ENCODE measurements at regions not wholly inside any gene's neighbourhood (a gene's known extent, or its start where the extent isn't known, plus 50 kb on each side); places are given as distances from the start of the nearest gene placed in this dataset.

- no peak for DNase-seq (ENCODE audit: low read depth in 2 of 2)
Measured at GRCh38 chr3:6091262-6091661, 769.7 kb upstream of the GRM7 start.

GRCh38 chr3:6095006-6095405, 765.9 kb upstream of the GRM7 start:
- no peak for DNase-seq (ENCODE audit: low read depth in 2 of 2)

GRCh38 chr3:6097021-6097420, 763.9 kb upstream of the GRM7 start:
- DNase-seq (ENCODE audit: low read depth in 2 of 2), result no peak

GRCh38 chr3:6097556-6097955, 763.4 kb upstream of the GRM7 start:
- DNase-seq (ENCODE audit: low read depth in 2 of 2), result no peak

- no peak for DNase-seq (ENCODE audit: low read depth in 2 of 2)
Measured at GRCh38 chr3:6098516-6099157, 762.3 kb upstream of the GRM7 start.

- no peak for DNase-seq (ENCODE audit: low read depth in 2 of 2)
Measured at GRCh38 chr3:6099458-6100075, 761.3 kb upstream of the GRM7 start.

- no peak for DNase-seq (ENCODE audit: low read depth in 2 of 2)
Measured at GRCh38 chr3:6105187-6105586, 755.7 kb upstream of the GRM7 start.

GRCh38 chr3:6108957-6109356, 752.0 kb upstream of the GRM7 start:
- no peak for DNase-seq (ENCODE audit: low read depth in 2 of 2)

GRCh38 chr3:6110451-6110850, 750.5 kb upstream of the GRM7 start:
- no peak for DNase-seq (ENCODE audit: low read depth in 2 of 2)

- DNase-seq (ENCODE audit: low read depth in 2 of 2), result no peak
Measured at GRCh38 chr3:6112546-6112945, 748.4 kb upstream of the GRM7 start.

GRCh38 chr3:6113338-6113737, 747.6 kb upstream of the GRM7 start:
- no peak for DNase-seq (ENCODE audit: low read depth in 2 of 2)

- DNase-seq (ENCODE audit: low read depth in 2 of 2), result no peak
Measured at GRCh38 chr3:6119367-6119766, 741.5 kb upstream of the GRM7 start.

GRCh38 chr3:6120786-6121185, 740.1 kb upstream of the GRM7 start:
- no peak for DNase-seq (ENCODE audit: low read depth in 2 of 2)

GRCh38 chr3:6124875-6125274, 736.0 kb upstream of the GRM7 start:
- no peak for DNase-seq (ENCODE audit: low read depth in 2 of 2)

GRCh38 chr3:6125520-6125919, 735.4 kb upstream of the GRM7 start:
- DNase-seq (ENCODE audit: low read depth in 2 of 2), result no peak

- DNase-seq (ENCODE audit: low read depth in 2 of 2), result no peak
Measured at GRCh38 chr3:6132684-6133432, 728.1 kb upstream of the GRM7 start.

GRCh38 chr3:6142707-6143106, 718.2 kb upstream of the GRM7 start:
- DNase-seq (ENCODE audit: low read depth in 2 of 2), result no peak

- no peak for DNase-seq (ENCODE audit: low read depth in 2 of 2)
Measured at GRCh38 chr3:6147883-6148282, 713.0 kb upstream of the GRM7 start.

GRCh38 chr3:6155650-6156338, 705.1 kb upstream of the GRM7 start:
- DNase-seq (ENCODE audit: low read depth in 2 of 2), result no peak

- no peak for DNase-seq (ENCODE audit: low read depth in 2 of 2)
Measured at GRCh38 chr3:6165951-6166350, 695.0 kb upstream of the GRM7 start.

- no peak for DNase-seq (ENCODE audit: low read depth in 2 of 2)
Measured at GRCh38 chr3:6168256-6168655, 692.7 kb upstream of the GRM7 start.

- no peak for DNase-seq (ENCODE audit: low read depth in 2 of 2)
Measured at GRCh38 chr3:6172871-6173642, 687.9 kb upstream of the GRM7 start.
